ENCODE measurements at regions not wholly inside any gene's neighbourhood (a gene's known extent, or its start where the extent isn't known, plus 50 kb on each side); places are given as distances from the start of the nearest gene placed in this dataset.

GRCh38 chr3:152175528-152175889, 93.2 kb upstream of the MBNL1 start (continued):
- no peak for TF ChIP-seq CTCF (IDR thresholded peaks at IDR 0.05)
- TF ChIP-seq YY1 (IDR thresholded peaks at IDR 0.05; ENCODE audit: low read depth) = no peak
- peak; percentile 29 to 79; a peak in 2 of 4 replicates for TF ChIP-seq EP300 (IDR thresholded peaks at IDR 0.05; ENCODE audit: borderline replicate concordance in 1 of 2, low read depth in 1 of 2, low read length in 1 of 2)
- TF ChIP-seq ZBTB33 (IDR thresholded peaks at IDR 0.05; ENCODE audit: borderline replicate concordance, low read depth) = no peak
- TF ChIP-seq TAF1 (IDR thresholded peaks at IDR 0.05; ENCODE audit: borderline replicate concordance, low read depth, low read length) = no peak
- TF ChIP-seq TEAD4 (IDR thresholded peaks at IDR 0.05; ENCODE audit: borderline replicate concordance, insufficient read depth) = peak; percentile 79; the same call in 1 of the 2 replicates
- no peak for TF ChIP-seq RCOR1 (IDR thresholded peaks at IDR 0.05; ENCODE audit: low read length)
- peak; percentile 85 for TF ChIP-seq JUND (IDR thresholded peaks at IDR 0.05)
- TF ChIP-seq RAD21 (IDR thresholded peaks at IDR 0.05; ENCODE audit: low read length) = no peak
- TF ChIP-seq EZH2phosphoT487 (IDR thresholded peaks at IDR 0.05; ENCODE audit: borderline replicate concordance, low read depth) = no peak
- no peak; the same call in 1 of the 2 replicates for TF ChIP-seq POLR2AphosphoS5 (IDR thresholded peaks at IDR 0.05; ENCODE audit: low read depth, low read length)

GRCh38 chr3:152176241-152176640, 92.5 kb upstream of the MBNL1 start:
- no peak for TF ChIP-seq POLR2AphosphoS5 (IDR thresholded peaks at IDR 0.05; ENCODE audit: low read depth, low read length)
- no peak for TF ChIP-seq YY1 (IDR thresholded peaks at IDR 0.05; ENCODE audit: low read depth)
- TF ChIP-seq TCF12 (IDR thresholded peaks at IDR 0.05) = peak; percentile 9; the same call in 1 of the 2 replicates
- peak in 1 of 2 experiments; percentile 26; a peak in 1 of 4 replicates for TF ChIP-seq EP300 (IDR thresholded peaks at IDR 0.05; ENCODE audit: borderline replicate concordance in 1 of 2, low read depth in 1 of 2, low read length in 1 of 2)
- TF ChIP-seq TEAD4 (IDR thresholded peaks at IDR 0.05; ENCODE audit: borderline replicate concordance, insufficient read depth) = 0 out of 2 replicates have a peak, but pooled peaks have one; percentile 35
- peak; percentile 3; the same call in 1 of the 2 replicates for TF ChIP-seq JUND (IDR thresholded peaks at IDR 0.05)
- Histone ChIP-seq H3K36me3 (replicated peaks in 1 of 2; ENCODE audit: control insufficient read depth in 1 of 2, insufficient read depth in 2 of 2, low read length in 1 of 2) (no peaks in the 10 kb centered on the region), H3K9me2 (no peaks in the 10 kb centered on the region), H3K27me3 (ENCODE audit: insufficient read depth) (no peaks in the 10 kb centered on the region), H3K27ac (ENCODE audit: low read depth in 2 of 2, low read length in 1 of 2) (peak overlapping the region; percentile 77 to 78; a peak in 3 of 4 replicates), H3K9me3 (no peaks in the 10 kb centered on the region), H3K79me2 (ENCODE audit: insufficient read depth) (no peaks in the 10 kb centered on the region), H3K9ac (peak overlapping the region; percentile 50; the same call in 1 of the 2 replicates), H3K4me1 (ENCODE audit: control insufficient read depth in 1 of 2, insufficient read depth in 2 of 2, low read depth in 1 of 2, low read length in 1 of 2) (peaks cover 0 to 7% of the 10 kb centered on the region in 2 experiments; a peak in 2 of 4 replicates), H3K4me2 (peak overlapping the region; percentile 43; the same call in 1 of the 2 replicates), H4K20me1 (ENCODE audit: insufficient read depth) (no peaks in the 10 kb centered on the region), H3K4me3 (ENCODE audit: low read depth in 2 of 2, low read length in 1 of 2) (no peak overlapping the region), H2AFZ (ENCODE audit: low read depth) (no peak overlapping the region), H3F3A (replicated peaks; ENCODE audit: insufficient read depth) (peaks cover 28% of the 10 kb centered on the region)
- no peak for DNase-seq
- 59% methylated on average over 2 of the region's 2 CpGs for WGBS (ENCODE audit: low lambda C conversion rate)
- ChIA-PET POLR2A (no interaction called here), CTCF (interaction anchor here (0.6 to 3.9 kb wide), 3 partner anchors 267 to 428 kb away, joined by 3 to 27 read pairs (median 3); no protein-coding TSS in a partner anchor)
